GM21786 (cell line): ENCODE measurements at regions not wholly inside any gene's neighbourhood (a gene's known extent, or its start where the extent isn't known, plus 50 kb on each side); places are given as distances from the start of the nearest gene placed in this dataset.
"Not testable (repeated sequence)": the region's sequence is repeated elsewhere in the genome, so short reads cannot be mapped to it uniquely, and the experiment has no call there.

Experiments
- ATAC-seq: cut with Tn5 transposase; IDR thresholded peaks from one replicate; pipeline ENCODE4 v1.9.1; 2021; ENCODE audit not compliant: unreplicated experiment

DNA sequence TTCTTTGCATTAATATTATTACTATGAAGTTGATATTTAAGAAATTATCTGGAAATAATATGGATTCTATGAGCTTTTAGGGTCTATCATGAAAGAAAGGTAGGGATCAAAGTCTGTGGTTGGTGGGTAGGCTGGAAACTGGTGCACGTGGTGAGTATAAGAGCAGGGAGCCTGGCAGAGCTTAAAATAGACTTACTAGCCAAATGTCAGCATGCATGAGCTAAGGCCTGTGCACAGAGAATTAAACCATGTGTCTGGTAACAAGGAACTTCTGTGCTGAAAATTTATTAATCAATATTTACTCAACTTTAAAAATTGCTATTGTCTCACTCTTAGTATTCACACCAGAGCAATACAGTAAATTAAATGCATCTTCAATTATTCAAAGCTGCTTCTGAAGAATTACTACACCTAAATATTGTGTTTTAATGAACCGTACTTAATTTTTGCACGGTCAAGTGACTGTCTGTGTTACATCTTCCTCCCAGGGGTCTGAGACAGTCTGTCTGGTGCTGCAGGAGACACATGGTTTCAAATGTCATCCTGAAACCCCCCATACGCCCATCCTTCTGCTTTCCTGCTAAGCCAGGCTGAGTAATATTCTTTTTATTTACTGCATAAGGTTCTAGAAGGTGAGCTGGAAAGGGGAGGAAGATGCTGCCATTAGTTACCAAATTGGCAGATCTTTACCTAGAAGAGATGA is 161.0 kb upstream of the NLRP1 start:
- no peak for ATAC-seq

- ATAC-seq, result no peak
These were observed 163.0 kb upstream of the NLRP1 start for GRCh38 chr17:5747276-5747675.

DNA sequence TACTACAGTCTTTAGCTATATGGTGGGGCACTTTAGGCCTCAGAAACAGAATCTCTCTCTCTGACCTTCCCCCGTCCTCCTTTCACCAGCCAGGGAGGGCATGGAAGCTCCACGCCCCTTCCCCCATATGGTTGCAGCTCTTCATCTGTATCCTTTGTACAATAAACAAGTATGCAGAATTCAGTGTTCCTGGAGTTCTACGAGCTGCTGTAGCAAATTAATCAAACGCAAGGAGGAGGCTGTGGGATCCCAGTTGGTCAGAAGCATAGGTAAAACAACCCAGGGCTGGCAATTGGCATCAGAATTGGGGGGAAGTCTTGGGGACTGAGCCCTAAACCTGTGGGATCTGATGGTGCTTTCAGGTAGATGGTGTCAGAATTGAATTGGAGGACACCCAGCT is 163.7 kb upstream of the NLRP1 start:
- ATAC-seq, result no peak

DNA sequence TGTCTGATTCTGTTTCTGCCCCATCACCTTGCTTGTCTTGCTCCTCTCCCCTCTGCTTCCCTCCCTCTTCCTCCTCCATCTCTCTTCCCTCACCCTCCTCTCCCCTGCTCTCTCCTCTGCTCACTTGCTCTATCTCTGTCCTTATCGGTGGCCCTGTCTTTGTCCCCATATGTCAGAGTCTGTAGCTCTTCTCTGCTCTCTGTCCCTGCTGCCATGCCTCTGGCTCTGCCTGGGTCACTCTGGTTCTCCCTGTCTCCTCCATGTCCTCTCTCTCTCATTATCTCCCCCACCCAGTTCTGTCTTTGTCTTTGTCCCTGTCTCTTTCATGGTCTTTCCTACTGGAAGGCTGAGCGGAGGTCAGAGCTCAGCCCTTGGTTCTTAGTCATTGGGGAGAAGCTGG is 169.1 kb upstream of the NLRP1 start:
- ATAC-seq, result no peak

DNA sequence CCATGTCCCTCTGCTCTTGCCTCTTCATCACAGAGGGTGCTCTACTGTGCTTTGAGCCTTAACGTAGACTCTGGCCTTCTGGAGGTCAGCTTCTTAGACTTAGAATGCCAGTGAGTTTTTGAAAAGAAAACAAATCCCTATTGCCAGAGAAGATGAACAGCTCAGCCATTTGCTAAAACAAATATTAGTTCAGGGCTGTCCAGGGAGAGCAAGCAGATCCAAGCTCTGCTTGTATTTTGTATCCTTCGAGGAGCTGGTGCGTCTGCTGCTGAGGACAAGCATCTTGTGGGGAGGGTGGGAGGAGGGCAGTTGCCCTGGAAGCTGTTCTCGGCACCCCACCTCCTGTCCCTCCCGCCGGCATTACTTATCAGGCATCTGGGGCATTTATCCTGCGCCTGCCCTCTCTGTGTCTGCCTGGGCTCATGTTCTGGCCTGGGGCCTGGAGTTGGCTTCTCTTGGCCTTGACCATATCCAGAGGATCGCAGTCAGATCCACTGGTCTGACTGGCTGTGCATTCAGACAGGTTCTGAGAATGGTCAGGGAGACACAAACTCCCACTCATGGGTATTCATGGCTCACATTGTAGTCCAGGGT is 173.1 kb upstream of the NLRP1 start:
- ATAC-seq, result no peak

GRCh38 chr17:5758651-5759050 is 174.3 kb upstream of the NLRP1 start:
- no peak for ATAC-seq

- no peak for ATAC-seq
These were observed 175.2 kb upstream of the NLRP1 start for GRCh38 chr17:5759501-5759925.

GRCh38 chr17:5762191-5762590 is 177.9 kb upstream of the NLRP1 start:
- no peak for ATAC-seq

- ATAC-seq, result no peak
These were observed 179.4 kb upstream of the NLRP1 start for GRCh38 chr17:5763595-5764306.

DNA sequence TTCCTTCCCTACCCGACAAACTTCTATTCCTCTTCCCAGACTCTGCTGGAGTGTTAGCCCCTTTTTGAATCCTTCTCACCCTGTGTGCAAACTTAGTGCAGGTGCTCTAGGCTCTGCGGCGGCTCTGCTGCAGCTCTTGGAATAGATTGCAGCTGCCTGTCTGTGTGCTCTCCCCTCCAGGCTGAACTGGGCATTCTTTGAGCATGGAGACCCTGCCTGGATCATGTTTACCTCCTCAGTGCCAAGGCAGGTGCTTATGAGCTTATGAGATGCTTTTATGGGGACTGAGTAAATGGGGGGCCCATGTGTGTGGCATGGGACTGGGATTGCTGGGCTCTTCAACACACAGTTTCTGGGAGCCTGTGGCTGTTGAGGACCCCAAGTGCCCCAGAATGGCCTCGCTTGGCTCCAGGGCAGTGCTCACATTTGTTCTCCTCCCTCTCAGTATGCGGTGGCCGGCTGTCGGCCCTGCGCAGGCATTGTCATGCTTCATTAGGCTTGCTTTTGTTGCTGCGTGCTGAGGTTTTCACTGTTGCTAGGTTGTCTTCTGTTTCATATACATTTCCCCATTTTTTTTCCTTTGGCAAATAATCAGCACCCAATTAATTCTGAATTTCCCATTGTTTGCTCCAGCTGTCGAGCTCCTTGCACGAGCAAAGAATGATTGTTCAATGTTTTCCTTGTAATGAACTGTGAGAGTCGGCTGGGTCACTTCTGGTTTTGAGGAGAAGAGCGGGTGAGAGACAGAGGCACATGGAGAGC is 185.5 kb upstream of the NLRP1 start:
- ATAC-seq, result no peak

DNA sequence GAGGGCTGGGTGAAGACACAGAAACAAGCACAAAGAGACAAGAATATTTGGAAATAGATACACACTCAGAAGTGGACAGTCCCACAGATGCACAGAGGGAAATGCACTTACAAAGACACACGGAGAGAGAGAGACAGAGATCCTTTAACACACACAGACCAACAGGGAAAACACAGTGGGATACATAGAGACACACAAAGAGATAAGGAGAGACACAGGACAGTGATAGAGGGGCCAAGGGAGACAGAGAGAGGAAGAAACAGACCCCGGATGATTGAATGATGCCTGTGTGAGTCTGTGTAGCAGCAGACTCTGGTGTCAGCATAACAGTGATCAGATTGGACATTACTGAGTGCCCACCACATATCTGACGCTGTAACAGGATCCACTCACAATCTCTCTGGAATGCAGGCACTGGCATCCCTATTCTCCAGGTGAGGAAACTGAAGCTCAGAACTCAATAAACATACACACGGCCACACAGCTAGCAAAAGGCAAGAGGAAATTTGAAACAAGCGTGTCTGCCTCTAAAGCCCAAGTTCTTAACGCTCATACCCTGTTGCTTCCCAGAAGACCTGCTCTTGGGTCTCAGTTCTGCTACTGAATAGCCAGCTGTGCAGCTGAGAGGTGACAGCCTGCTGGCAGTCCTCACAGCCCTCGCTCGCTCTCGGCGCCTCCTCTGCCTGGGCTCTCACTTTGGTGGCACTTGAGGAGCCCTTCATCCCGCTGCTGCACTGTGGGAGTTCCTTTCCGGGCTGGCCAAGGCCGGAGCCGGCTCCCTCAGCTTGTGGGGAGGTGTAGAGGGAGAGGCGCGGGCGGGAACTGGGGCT is 186.3 kb upstream of the NLRP1 start:
- ATAC-seq, result no peak

- ATAC-seq, result not testable (repeated sequence)
These were observed 186.9 kb upstream of the NLRP1 start for GRCh38 chr17:5771271-5771577.

DNA sequence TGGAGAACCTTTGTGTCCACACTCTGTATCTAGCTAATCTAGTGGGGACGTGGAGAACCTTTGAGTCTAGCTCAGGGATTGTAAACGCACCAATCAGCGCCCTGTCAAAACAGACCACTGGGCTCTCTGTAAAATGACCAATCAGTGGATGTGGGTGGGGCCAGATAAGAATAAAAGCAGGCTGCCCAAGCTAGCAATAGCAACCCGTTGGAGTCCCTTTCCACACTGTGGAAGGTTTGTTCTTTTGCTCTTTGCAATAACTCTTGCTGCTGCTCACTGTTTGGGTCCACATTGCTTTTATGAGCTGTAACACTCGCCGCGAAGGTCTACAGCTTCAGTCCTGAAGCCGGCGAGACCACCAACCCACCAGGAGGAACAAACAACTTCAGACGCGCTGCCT is 187.7 kb upstream of the NLRP1 start:
- not testable (repeated sequence) for ATAC-seq

DNA sequence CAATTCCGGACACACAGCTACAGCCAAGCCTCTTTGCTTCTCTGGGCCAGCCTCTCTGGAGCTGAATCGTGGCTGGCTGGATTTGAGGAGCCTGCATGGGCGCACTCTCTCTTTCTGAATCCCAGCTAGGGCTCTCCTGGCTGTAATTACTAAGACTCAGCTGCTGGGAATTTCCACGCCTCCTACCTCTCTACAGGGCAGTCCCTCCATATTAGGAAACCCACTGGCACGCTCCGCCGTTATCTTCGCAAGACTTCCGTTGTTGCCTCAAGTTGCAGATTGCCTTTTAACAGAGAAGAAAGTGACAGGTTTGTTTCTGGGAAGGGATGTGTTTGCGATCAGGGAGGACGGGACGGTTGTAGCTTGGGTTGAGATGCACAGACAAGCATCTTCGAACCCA is 188.4 kb upstream of the NLRP1 start:
- no peak for ATAC-seq

- ATAC-seq, result no peak
These were observed 189.6 kb upstream of the NLRP1 start for GRCh38 chr17:5773816-5774360.

- no peak for ATAC-seq
These were observed 190.8 kb upstream of the NLRP1 start for GRCh38 chr17:5775098-5775497.

GRCh38 chr17:5780476-5780875 is 196.2 kb upstream of the NLRP1 start:
- ATAC-seq, result no peak

GRCh38 chr17:5781236-5781927 is 197.1 kb upstream of the NLRP1 start:
- ATAC-seq, result no peak

DNA sequence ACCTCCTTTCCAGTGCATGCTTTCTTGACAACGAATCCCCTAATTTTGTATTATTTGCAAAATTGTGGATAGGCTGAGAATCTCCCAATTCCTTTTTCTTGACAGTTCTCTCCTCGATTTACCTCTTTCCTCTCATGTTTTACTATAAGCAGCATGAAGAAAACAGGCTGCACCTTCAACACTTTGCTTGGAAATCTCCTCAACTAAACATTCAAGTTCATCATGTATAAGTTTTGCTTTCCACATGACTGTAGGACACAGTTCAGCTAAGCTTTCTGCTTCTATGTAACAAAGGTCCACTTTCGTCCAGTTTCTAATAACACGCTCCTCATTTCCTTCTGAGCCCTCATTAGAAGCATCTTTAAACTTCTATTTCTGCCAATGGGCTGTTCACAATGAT is 199.0 kb upstream of the NLRP1 start:
- ATAC-seq, result no peak

- ATAC-seq, result no peak
These were observed 199.5 kb upstream of the NLRP1 start for GRCh38 chr17:5783851-5784250.
